Spleen (tissue), 7 donors: ENCODE measurements at regions not wholly inside any gene's neighbourhood (a gene's known extent, or its start where the extent isn't known, plus 50 kb on each side); places are given as distances from the start of the nearest gene placed in this dataset.

Experiments
- POLR2A ChIP-seq, 3 donors: fragments of 450-650 bp; IDR thresholded peaks; one replicate each; pipeline ENCODE4 v1.5.1; 2017; ENCODE audit warnings: antibody characterized with exemption in 3 of 3, mild to moderate bottlenecking in 1 of 3
- TF ChIP-seq, protein P1 (sequence below), 11 experiments: fragments of 200-600 bp in 7 of 11; fragments of 450-650 bp in 4 of 11; sonication (generic) in 4 of 11; IDR thresholded peaks in 8 of 11; conservative IDR thresholded peaks in 3 of 11; 1 replicate in 7 of 11; 2 replicates in 4 of 11; pipeline versions ENCODE4 v1.4.0 to v1.8.0; 2016 to 2021; ENCODE audit warnings: antibody characterized with exemption in 11 of 11, inconsistent platforms in 4 of 11, mild to moderate bottlenecking in 1 of 11
- donor health status: DM: no; HTN: no; CAD: no; lungs with moderate emphysema.
- donor health status: DM: no; HTN: no; CAD: no.
- donor health status: DM: no; HTN: no; CAD: no.

- TF ChIP-seq, protein P1, sequence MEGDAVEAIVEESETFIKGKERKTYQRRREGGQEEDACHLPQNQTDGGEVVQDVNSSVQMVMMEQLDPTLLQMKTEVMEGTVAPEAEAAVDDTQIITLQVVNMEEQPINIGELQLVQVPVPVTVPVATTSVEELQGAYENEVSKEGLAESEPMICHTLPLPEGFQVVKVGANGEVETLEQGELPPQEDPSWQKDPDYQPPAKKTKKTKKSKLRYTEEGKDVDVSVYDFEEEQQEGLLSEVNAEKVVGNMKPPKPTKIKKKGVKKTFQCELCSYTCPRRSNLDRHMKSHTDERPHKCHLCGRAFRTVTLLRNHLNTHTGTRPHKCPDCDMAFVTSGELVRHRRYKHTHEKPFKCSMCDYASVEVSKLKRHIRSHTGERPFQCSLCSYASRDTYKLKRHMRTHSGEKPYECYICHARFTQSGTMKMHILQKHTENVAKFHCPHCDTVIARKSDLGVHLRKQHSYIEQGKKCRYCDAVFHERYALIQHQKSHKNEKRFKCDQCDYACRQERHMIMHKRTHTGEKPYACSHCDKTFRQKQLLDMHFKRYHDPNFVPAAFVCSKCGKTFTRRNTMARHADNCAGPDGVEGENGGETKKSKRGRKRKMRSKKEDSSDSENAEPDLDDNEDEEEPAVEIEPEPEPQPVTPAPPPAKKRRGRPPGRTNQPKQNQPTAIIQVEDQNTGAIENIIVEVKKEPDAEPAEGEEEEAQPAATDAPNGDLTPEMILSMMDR (IDR thresholded peaks at IDR 0.05 in 8 of 11, conservative IDR thresholded peaks at IDR 0.05 in 3 of 11): no peak
- no peak for TF ChIP-seq POLR2A (IDR thresholded peaks at IDR 0.05)
Measured at GRCh38 chr5:98085593-98085992, 687.9 kb upstream of the RGMB start.
